Stimulated activated naive CD4-positive, alpha-beta T cell (primary cell): ENCODE measurements at regions not wholly inside any gene's neighbourhood (a gene's known extent, or its start where the extent isn't known, plus 50 kb on each side); places are given as distances from the start of the nearest gene placed in this dataset.
"Not testable (repeated sequence)": the region's sequence is repeated elsewhere in the genome, so short reads cannot be mapped to it uniquely, and the experiment has no call there.

Source experiments
- DNase-seq, 6 experiments: peaks; one replicate each; lab custom pipeline; 2025; lab: John Stamatoyannopoulos, UW

GRCh38 chr5:2533848-2534247 is 217.6 kb downstream of the IRX2 start:
- not testable (repeated sequence) for DNase-seq

- DNase-seq, result no peak
These were observed 218.7 kb downstream of the IRX2 start for GRCh38 chr5:2532809-2533208.

GRCh38 chr5:2531318-2531717 is 220.2 kb downstream of the IRX2 start:
- no peak for DNase-seq

- no peak for DNase-seq
These were observed 220.9 kb downstream of the IRX2 start for GRCh38 chr5:2530609-2531008.

- no peak for DNase-seq
These were observed 221.9 kb downstream of the IRX2 start for GRCh38 chr5:2529371-2530092.

GRCh38 chr5:2525351-2525750 is 226.1 kb downstream of the IRX2 start:
- DNase-seq, result no peak

GRCh38 chr5:2524620-2525019 is 226.9 kb downstream of the IRX2 start:
- no peak for DNase-seq

- DNase-seq, result no peak
These were observed 228.3 kb downstream of the IRX2 start for GRCh38 chr5:2523180-2523579.

GRCh38 chr5:2522372-2522771 is 229.1 kb downstream of the IRX2 start:
- DNase-seq, result no peak

- DNase-seq, result no peak
These were observed 232.3 kb downstream of the IRX2 start for GRCh38 chr5:2519153-2519552.

- no peak for DNase-seq
These were observed 234.0 kb downstream of the IRX2 start for GRCh38 chr5:2517451-2517850.

GRCh38 chr5:2515180-2515764 is 236.2 kb downstream of the IRX2 start:
- DNase-seq, result no peak

GRCh38 chr5:2514484-2514883 is 237.0 kb downstream of the IRX2 start:
- no peak for DNase-seq

GRCh38 chr5:2511706-2512105 is 239.8 kb downstream of the IRX2 start:
- no peak for DNase-seq

GRCh38 chr5:2511126-2511525 is 240.4 kb downstream of the IRX2 start:
- DNase-seq, result no peak

GRCh38 chr5:2509527-2509926 is 241.9 kb downstream of the IRX2 start:
- DNase-seq, result no peak

GRCh38 chr5:2508514-2508913 is 243.0 kb downstream of the IRX2 start:
- no peak for DNase-seq

- no peak for DNase-seq
These were observed 243.9 kb downstream of the IRX2 start for GRCh38 chr5:2507611-2508010.

- DNase-seq, result no peak
These were observed 244.9 kb downstream of the IRX2 start for GRCh38 chr5:2506603-2507002.

- no peak for DNase-seq
These were observed 246.3 kb downstream of the IRX2 start for GRCh38 chr5:2505217-2505616.

GRCh38 chr5:2502970-2503594 is 248.4 kb downstream of the IRX2 start:
- DNase-seq, result no peak

GRCh38 chr5:2499917-2500316 is 251.6 kb downstream of the IRX2 start:
- no peak for DNase-seq

GRCh38 chr5:2496891-2497290 is 254.6 kb downstream of the IRX2 start:
- DNase-seq, result no peak

- no peak for DNase-seq
These were observed 255.4 kb downstream of the IRX2 start for GRCh38 chr5:2496126-2496525.
